Stimulated activated naive B cell treated with anti-CD40 and anti-IgM and Interleukin-4, amounts not matched to agents 10 μg/mL and 1 μg/mL and 100 μg/mL, for 72 hours (primary cell): ENCODE measurements at regions not wholly inside any gene's neighbourhood (a gene's known extent, or its start where the extent isn't known, plus 50 kb on each side); places are given as distances from the start of the nearest gene placed in this dataset.
"Not testable (repeated sequence)": the region's sequence is repeated elsewhere in the genome, so short reads cannot be mapped to it uniquely, and the experiment has no call there.

ENCODE experiments used
- ATAC-seq, 2 donors: fragments of 150-1000 bp; cut with Tn5 transposase; replicated peaks; 2 replicates each; pipeline ENCODE4 v1.10.0; 2021; ENCODE audit warnings: moderate library complexity in 1 of 2
- DNase-seq: peaks from one replicate; pipeline ENCODE4 v3.0.0; 2021
- H3K27ac Mint-ChIP-seq: one replicate; pipeline ENCODE4 v1.8.0; 2022; ENCODE audit warnings: mild to moderate bottlenecking, mixed read lengths
- H3K27me3 Mint-ChIP-seq, 2 donors: one replicate each; pipeline ENCODE4 v1.8.0; 2022; ENCODE audit warnings: mixed read lengths in 2 of 2
- H3K36me3 Mint-ChIP-seq, 2 donors: one replicate each; pipeline ENCODE4 v1.8.0; 2022; ENCODE audit warnings: mixed read lengths in 2 of 2, mild to moderate bottlenecking in 1 of 2
- H3K4me1 Mint-ChIP-seq, 2 donors: one replicate each; pipeline ENCODE4 v1.8.0; 2022; ENCODE audit warnings: mixed read lengths in 2 of 2, mild to moderate bottlenecking in 1 of 2
- H3K4me3 Mint-ChIP-seq, 2 donors: one replicate each; pipeline ENCODE4 v1.8.0; 2022; ENCODE audit warnings: mild to moderate bottlenecking in 2 of 2, mixed read lengths in 2 of 2, moderate library complexity in 1 of 2
- H3K9me3 Mint-ChIP-seq, 2 donors: one replicate each; pipeline ENCODE4 v1.8.0; 2022; ENCODE audit warnings: mixed read lengths in 2 of 2, mild to moderate bottlenecking in 1 of 2

GRCh38 chr3:115279939-115280338, 132.9 kb upstream of the ZBTB20 start:
- Mint-ChIP-seq H3K4me3 (no peak overlapping the region), H3K27me3 (peaks cover 3 to 5% of the 10 kb centered on the region in 2 donors), H3K4me1 (no peaks in the 10 kb centered on the region), H3K9me3 (peaks cover 3% of the 10 kb centered on the region in 2 donors), H3K27ac (no peak overlapping the region), H3K36me3 (peaks cover 0 to 1% of the 10 kb centered on the region in 2 donors)
- DNase-seq (no peak), ATAC-seq (no peak)

- Mint-ChIP-seq H3K36me3 (peaks cover 0 to 1% of the 10 kb centered on the region in 2 donors), H3K9me3 (peaks cover 3% of the 10 kb centered on the region in 2 donors), H3K27me3 (peaks cover 3 to 5% of the 10 kb centered on the region in 2 donors), H3K27ac (no peak overlapping the region), H3K4me1 (no peaks in the 10 kb centered on the region), H3K4me3 (no peak overlapping the region)
- DNase-seq (no peak), ATAC-seq (no peak)
Measured at GRCh38 chr3:115280506-115280905, 133.4 kb upstream of the ZBTB20 start.

GRCh38 chr3:115281697-115282675, 134.9 kb upstream of the ZBTB20 start:
- no peak overlapping the region for H3K27ac Mint-ChIP-seq
- H3K36me3 Mint-ChIP-seq, result peaks cover 0 to 1% of the 10 kb centered on the region in 2 donors
- peaks cover 3 to 5% of the 10 kb centered on the region in 2 donors for H3K27me3 Mint-ChIP-seq
- ATAC-seq (no peak), DNase-seq (no peak)
- H3K4me1 Mint-ChIP-seq, result no peaks in the 10 kb centered on the region
- H3K4me3 Mint-ChIP-seq, result no peak overlapping the region
- H3K9me3 Mint-ChIP-seq, result peaks cover 3% of the 10 kb centered on the region in 2 donors

GRCh38 chr3:115284980-115285379, 137.9 kb upstream of the ZBTB20 start:
- no peaks in the 10 kb centered on the region for H3K9me3 Mint-ChIP-seq
- ATAC-seq, result no peak
- no peak overlapping the region for H3K27ac Mint-ChIP-seq
- peaks cover 3 to 5% of the 10 kb centered on the region in 2 donors for H3K27me3 Mint-ChIP-seq
- no peaks in the 10 kb centered on the region for H3K4me1 Mint-ChIP-seq
- no peaks in the 10 kb centered on the region for H3K36me3 Mint-ChIP-seq
- no peak overlapping the region for H3K4me3 Mint-ChIP-seq
- no peak for DNase-seq

DNA sequence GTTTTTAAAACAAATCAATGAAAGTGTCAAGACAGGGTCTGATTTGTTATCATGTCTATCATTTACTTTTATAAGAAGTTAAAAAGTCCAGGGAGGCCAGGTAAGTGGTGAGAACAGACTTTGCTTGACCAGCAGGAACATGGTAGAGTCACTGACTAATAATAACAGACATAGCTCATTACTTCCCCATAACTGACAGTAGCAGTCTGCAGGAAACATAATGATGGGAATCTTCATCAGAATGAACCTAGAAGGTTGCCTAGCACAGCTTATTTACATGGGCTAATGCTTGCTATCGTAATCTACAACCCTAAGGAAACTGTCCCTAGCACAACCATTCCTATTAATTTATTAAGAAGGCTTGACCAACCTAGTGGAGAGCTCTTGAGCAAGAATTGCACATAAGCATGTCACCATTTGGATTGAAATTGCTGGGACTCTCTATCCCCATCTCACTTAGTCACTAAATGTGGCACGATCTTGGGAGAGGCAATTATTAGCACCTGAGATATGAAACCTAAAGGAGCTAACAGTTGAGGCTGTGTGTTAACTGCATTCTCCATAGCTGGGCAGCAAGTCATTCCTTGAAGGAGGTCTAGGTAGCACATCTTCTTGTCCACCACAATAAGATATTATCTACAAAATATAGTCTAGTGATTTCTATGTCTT, 139.6 kb upstream of the ZBTB20 start:
- no peak for DNase-seq
- H3K27ac Mint-ChIP-seq, result no peak overlapping the region
- no peak overlapping the region for H3K4me3 Mint-ChIP-seq
- H3K36me3 Mint-ChIP-seq, result no peaks in the 10 kb centered on the region
- H3K4me1 Mint-ChIP-seq, result no peaks in the 10 kb centered on the region
- H3K27me3 Mint-ChIP-seq, result peaks cover 3 to 5% of the 10 kb centered on the region in 2 donors
- H3K9me3 Mint-ChIP-seq, result no peaks in the 10 kb centered on the region
- ATAC-seq, result no peak

DNA sequence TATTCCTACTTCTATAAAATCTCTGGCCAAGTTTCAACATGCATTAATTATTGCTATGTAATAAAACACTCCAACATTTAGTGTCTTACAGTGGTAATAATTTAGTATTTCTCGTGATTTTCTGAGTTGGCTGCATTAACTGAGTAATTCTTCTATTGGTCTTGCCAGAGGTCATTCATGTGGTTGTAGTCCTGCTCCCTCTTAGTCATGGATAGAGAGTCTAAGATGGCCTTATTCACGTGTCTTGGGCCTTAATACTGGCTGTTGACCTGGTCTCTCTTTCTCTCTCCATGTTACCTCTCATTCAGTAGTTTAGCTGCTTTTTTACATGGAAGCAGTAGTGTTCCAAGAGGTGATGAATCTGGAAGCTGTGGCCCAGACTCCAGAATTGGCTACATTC, 140.1 kb upstream of the ZBTB20 start:
- Mint-ChIP-seq H3K9me3 (no peaks in the 10 kb centered on the region), H3K4me3 (no peak overlapping the region), H3K27me3 (peaks cover 3 to 4% of the 10 kb centered on the region in 2 donors), H3K36me3 (no peaks in the 10 kb centered on the region), H3K27ac (no peak overlapping the region), H3K4me1 (no peaks in the 10 kb centered on the region)
- ATAC-seq (no peak), DNase-seq (no peak)

DNA sequence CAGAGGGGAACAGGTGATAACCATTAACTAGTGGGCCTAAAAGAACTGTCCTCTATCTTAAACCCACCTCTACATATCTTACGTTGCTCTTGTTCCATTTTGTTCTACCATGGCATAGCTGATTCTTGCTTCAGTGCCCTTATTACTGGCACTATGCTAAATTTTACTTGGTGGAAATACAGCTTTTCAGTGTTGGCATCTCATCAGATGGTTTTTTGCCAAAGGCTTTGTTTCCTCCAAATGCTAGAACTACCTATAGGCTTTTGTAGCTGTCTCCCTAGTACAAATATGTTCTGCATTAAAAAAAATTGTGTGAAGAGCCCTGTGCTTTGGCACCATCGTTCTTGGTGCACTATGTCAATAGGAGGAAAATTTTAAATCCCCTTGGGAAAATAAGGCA, 145.0 kb upstream of the ZBTB20 start:
- no peaks in the 10 kb centered on the region for H3K36me3 Mint-ChIP-seq
- no peak overlapping the region for H3K4me3 Mint-ChIP-seq
- no peaks in the 10 kb centered on the region for H3K27me3 Mint-ChIP-seq
- ATAC-seq, result no peak
- H3K27ac Mint-ChIP-seq, result no peak overlapping the region
- H3K4me1 Mint-ChIP-seq, result no peaks in the 10 kb centered on the region
- no peaks in the 10 kb centered on the region for H3K9me3 Mint-ChIP-seq
- no peak for DNase-seq

- H3K27ac Mint-ChIP-seq, result no peak overlapping the region
- ATAC-seq, result no peak
- H3K4me3 Mint-ChIP-seq, result no peak overlapping the region
- no peaks in the 10 kb centered on the region for H3K4me1 Mint-ChIP-seq
- H3K27me3 Mint-ChIP-seq, result no peaks in the 10 kb centered on the region
- DNase-seq, result no peak
- H3K9me3 Mint-ChIP-seq, result no peaks in the 10 kb centered on the region
- H3K36me3 Mint-ChIP-seq, result no peaks in the 10 kb centered on the region
Measured at GRCh38 chr3:115292677-115293165, 145.6 kb upstream of the ZBTB20 start.

DNA sequence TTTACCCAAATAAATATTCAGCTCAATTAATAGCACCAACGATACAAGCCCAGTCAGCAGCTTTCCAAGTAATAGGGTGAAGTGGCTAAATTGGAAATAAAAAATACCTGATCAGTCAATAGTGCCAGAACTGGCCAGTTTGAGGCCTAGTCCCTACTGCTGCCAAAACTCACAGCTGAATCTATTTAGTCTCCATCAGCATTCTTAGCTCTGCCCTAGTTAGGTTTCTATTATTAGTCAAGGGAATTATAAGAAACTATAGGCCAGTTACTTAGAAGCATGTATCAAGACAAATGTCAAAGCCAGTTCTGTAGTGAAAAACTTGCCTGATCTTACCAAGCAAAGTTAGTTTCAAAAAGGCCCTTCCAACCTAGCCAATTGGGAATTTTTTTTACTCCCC, 146.2 kb upstream of the ZBTB20 start:
- no peaks in the 10 kb centered on the region for H3K27me3 Mint-ChIP-seq
- H3K27ac Mint-ChIP-seq, result no peak overlapping the region
- DNase-seq, result no peak
- H3K4me3 Mint-ChIP-seq, result no peak overlapping the region
- no peak for ATAC-seq
- no peaks in the 10 kb centered on the region for H3K4me1 Mint-ChIP-seq
- H3K36me3 Mint-ChIP-seq, result no peaks in the 10 kb centered on the region
- no peaks in the 10 kb centered on the region for H3K9me3 Mint-ChIP-seq

DNA sequence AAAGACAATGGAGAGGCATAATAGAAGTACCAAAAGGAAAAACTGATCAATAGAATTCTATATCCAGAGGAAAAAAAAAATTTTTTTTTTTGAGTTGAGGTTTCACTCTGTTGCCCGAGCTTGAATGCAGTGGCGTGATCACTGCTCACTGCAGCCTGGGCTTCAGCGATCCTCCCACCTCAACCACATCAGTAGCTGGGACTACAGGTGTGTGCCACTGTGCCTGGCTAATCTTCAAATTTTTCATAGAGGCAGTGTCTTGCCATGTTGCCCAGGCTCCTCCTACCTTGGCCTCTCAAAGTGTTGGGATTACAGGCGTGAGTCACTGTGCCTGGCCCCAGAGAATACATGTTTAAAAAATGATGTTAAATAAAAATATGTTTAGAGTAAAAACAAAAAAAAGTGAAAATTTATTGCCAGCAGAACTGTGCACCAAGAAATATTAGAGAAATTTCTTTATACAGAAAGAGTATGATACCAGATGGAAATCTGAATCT, 154.3 kb upstream of the ZBTB20 start:
- no peak for DNase-seq
- H3K9me3 Mint-ChIP-seq, result no peaks in the 10 kb centered on the region
- no peak for ATAC-seq

DNA sequence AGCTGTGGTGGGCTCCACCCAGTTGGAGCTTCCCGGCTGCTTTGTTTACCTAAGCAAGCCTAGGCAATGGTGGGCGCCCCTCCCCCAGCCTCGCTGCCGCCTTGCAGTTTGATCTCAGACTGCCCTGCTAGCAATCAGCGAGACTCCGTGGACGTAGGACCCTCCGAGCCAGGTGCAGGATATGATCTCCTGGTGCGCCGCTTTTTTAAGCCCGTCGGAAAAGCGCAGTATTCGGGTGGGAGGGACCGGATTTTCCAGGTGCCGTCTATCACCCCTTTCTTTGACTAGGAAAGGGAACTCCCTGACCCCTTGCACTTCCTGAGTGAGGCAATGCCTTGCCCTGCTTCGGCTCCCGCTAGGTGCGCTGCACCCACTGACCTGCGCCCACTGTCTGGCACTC, 170.9 kb upstream of the ZBTB20 start:
- not testable (repeated sequence) for H3K4me3 Mint-ChIP-seq, H3K36me3 Mint-ChIP-seq, H3K27ac Mint-ChIP-seq, ATAC-seq, H3K27me3 Mint-ChIP-seq, DNase-seq, H3K4me1 Mint-ChIP-seq, H3K9me3 Mint-ChIP-seq

More for the DNA sequence above, 154.3 kb upstream of the ZBTB20 start:
- Mint-ChIP-seq H3K27me3 (no peaks in the 10 kb centered on the region), H3K4me1 (no peaks in the 10 kb centered on the region), H3K36me3 (no peaks in the 10 kb centered on the region), H3K4me3 (no peak overlapping the region), H3K27ac (no peak overlapping the region)

DNA sequence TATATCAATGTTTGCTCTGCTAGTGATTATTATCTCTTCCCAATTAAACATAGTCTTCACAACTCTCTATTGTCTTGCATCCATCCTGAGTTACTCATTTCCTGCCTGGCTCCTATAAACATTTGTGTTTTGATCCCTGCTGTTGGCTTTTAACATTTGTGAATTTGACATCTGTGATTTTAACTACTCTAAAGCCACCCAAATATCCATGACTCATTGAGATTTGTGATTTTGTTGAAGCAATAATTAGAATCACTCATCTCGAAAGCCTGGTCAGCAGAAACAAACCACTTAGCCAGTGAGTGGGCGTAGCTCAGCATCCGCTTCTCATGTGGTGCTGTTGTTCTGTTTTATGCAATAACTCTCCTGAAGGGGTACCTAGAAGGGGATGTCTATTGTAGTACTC, 174.3 kb upstream of the ZBTB20 start:
- Mint-ChIP-seq H3K4me1 (no peaks in the 10 kb centered on the region), H3K27ac (no peak overlapping the region), H3K36me3 (peaks cover 0 to 2% of the 10 kb centered on the region in 2 donors), H3K27me3 (peaks cover 0 to 7% of the 10 kb centered on the region in 2 donors), H3K4me3 (no peak overlapping the region), H3K9me3 (peaks cover 0 to 8% of the 10 kb centered on the region in 2 donors)
- no peak for ATAC-seq
- no peak for DNase-seq

DNA sequence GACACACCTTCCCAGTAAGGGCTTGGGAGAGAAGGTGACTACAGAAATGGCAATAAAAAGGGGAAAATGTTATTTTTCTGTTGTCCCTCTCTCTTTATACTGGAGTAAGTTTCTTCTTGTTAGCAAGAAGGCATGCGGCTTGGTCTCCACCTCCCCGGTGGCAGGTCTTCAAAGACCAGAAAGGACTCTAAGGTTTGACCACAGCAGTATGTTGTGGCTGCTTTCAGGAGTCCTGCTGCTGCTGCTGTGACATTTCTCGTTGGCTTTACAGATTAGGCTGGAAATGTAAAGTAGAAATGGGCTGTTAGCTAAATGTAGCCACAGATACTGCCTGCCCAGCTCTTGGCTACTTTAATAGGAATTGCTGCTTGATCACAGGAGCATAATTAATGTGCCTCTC, 175.8 kb upstream of the ZBTB20 start:
- ATAC-seq, result no peak
- no peak for DNase-seq
- H3K27me3 Mint-ChIP-seq, result peaks cover 0 to 7% of the 10 kb centered on the region in 2 donors
- H3K9me3 Mint-ChIP-seq, result peaks cover 0 to 6% of the 10 kb centered on the region in 2 donors
- H3K4me1 Mint-ChIP-seq, result no peaks in the 10 kb centered on the region
- no peak overlapping the region for H3K4me3 Mint-ChIP-seq
- H3K36me3 Mint-ChIP-seq, result peaks cover 0 to 2% of the 10 kb centered on the region in 2 donors
- H3K27ac Mint-ChIP-seq, result no peak overlapping the region

GRCh38 chr3:115323380-115323779, 176.3 kb upstream of the ZBTB20 start:
- Mint-ChIP-seq H3K27me3 (peaks cover 0 to 7% of the 10 kb centered on the region in 2 donors), H3K9me3 (peaks cover 0 to 4% of the 10 kb centered on the region in 2 donors), H3K27ac (no peak overlapping the region), H3K4me1 (no peaks in the 10 kb centered on the region), H3K36me3 (peaks cover 0 to 1% of the 10 kb centered on the region in 2 donors), H3K4me3 (no peak overlapping the region)
- ATAC-seq (no peak), DNase-seq (no peak)
